ENCODE measurements at regions not wholly inside any gene's neighbourhood (a gene's known extent, or its start where the extent isn't known, plus 50 kb on each side); places are given as distances from the start of the nearest gene placed in this dataset.

- TF ChIP-seq BCL11A (IDR thresholded peaks at IDR 0.05; ENCODE audit: low read depth in 2 of 2, low read length in 2 of 2) (no peak), PHF8 (conservative IDR thresholded peaks at IDR 0.05; ENCODE audit: low read depth, low read length) (no peak)
Observed at GRCh38 chr1:59014827-59015226, 231.0 kb upstream of the JUN start (continued).

Measured in H1 (cell line).